ENCODE measurements at regions not wholly inside any gene's neighbourhood (a gene's known extent, or its start where the extent isn't known, plus 50 kb on each side); places are given as distances from the start of the nearest gene placed in this dataset.
"Not testable (repeated sequence)": the region's sequence is repeated elsewhere in the genome, so short reads cannot be mapped to it uniquely, and the experiment has no call there.

- Mint-ChIP-seq H3K4me3 (no peak overlapping the region), H3K27me3 (ENCODE audit: low read depth) (no peaks in the 10 kb centered on the region), H3K9me3 (peaks cover 5% of the 10 kb centered on the region), H3K36me3 (ENCODE audit: low read depth) (no peaks in the 10 kb centered on the region), H3K4me1 (ENCODE audit: low read depth) (peaks cover 17% of the 10 kb centered on the region), H3K27ac (peak overlapping the region; percentile 34)
Observed at GRCh38 chr14:106227793-106228192, 701.4 kb downstream of the TMEM121 start.

GRCh38 chr14:106228541-106229158 is 702.3 kb downstream of the TMEM121 start:
- Mint-ChIP-seq H3K9me3 (peaks cover 5% of the 10 kb centered on the region), H3K27ac (peak overlapping the region; percentile 72), H3K4me1 (ENCODE audit: low read depth) (peaks cover 19% of the 10 kb centered on the region), H3K27me3 (ENCODE audit: low read depth) (peaks cover 3% of the 10 kb centered on the region), H3K4me3 (peak overlapping the region; percentile 49), H3K36me3 (ENCODE audit: low read depth) (no peaks in the 10 kb centered on the region)

- H3K36me3 Mint-ChIP-seq (ENCODE audit: low read depth): no peaks in the 10 kb centered on the region
- H3K27ac Mint-ChIP-seq: no peak overlapping the region
- H3K4me3 Mint-ChIP-seq: no peak overlapping the region
- peaks cover 14% of the 10 kb centered on the region for H3K4me1 Mint-ChIP-seq (ENCODE audit: low read depth)
- H3K27me3 Mint-ChIP-seq (ENCODE audit: low read depth): peaks cover 3% of the 10 kb centered on the region
- peaks cover 5% of the 10 kb centered on the region for H3K9me3 Mint-ChIP-seq
Observed at GRCh38 chr14:106230071-106230470, 703.7 kb downstream of the TMEM121 start.

- H3K36me3 Mint-ChIP-seq (ENCODE audit: low read depth); H3K9me3 Mint-ChIP-seq; H3K4me3 Mint-ChIP-seq; H3K27ac Mint-ChIP-seq: not testable (repeated sequence)
- Mint-ChIP-seq H3K4me1 (ENCODE audit: low read depth) (peaks cover 14% of the 10 kb centered on the region), H3K27me3 (ENCODE audit: low read depth) (peaks cover 22% of the 10 kb centered on the region)
Observed at GRCh38 chr14:106233191-106233590, 706.8 kb downstream of the TMEM121 start.

GRCh38 chr14:106234525-106235254 is 708.3 kb downstream of the TMEM121 start:
- H3K4me1 Mint-ChIP-seq (ENCODE audit: low read depth): not testable (repeated sequence)

GRCh38 chr14:106235356-106236159 is 709.2 kb downstream of the TMEM121 start:
- Mint-ChIP-seq H3K36me3 (ENCODE audit: low read depth) (no peaks in the 10 kb centered on the region), H3K4me3 (no peak overlapping the region), H3K27me3 (ENCODE audit: low read depth) (peaks cover 37% of the 10 kb centered on the region), H3K27ac (no peak overlapping the region), H3K9me3 (peaks cover 5% of the 10 kb centered on the region), H3K4me1 (ENCODE audit: low read depth) (peaks cover 5% of the 10 kb centered on the region)

More at GRCh38 chr14:106234525-106235254, 708.3 kb downstream of the TMEM121 start:
- H3K36me3 Mint-ChIP-seq (ENCODE audit: low read depth); H3K4me3 Mint-ChIP-seq; H3K9me3 Mint-ChIP-seq; H3K27ac Mint-ChIP-seq: not testable (repeated sequence)
- H3K27me3 Mint-ChIP-seq (ENCODE audit: low read depth): peaks cover 30% of the 10 kb centered on the region

- Mint-ChIP-seq H3K4me3 (no peak overlapping the region), H3K27me3 (ENCODE audit: low read depth) (peaks cover 46% of the 10 kb centered on the region), H3K4me1 (ENCODE audit: low read depth) (peaks cover 4% of the 10 kb centered on the region), H3K27ac (no peak overlapping the region), H3K9me3 (no peaks in the 10 kb centered on the region), H3K36me3 (ENCODE audit: low read depth) (no peaks in the 10 kb centered on the region)
Observed at GRCh38 chr14:106248321-106249192, 722.2 kb downstream of the TMEM121 start.

GRCh38 chr14:106253995-106254394 is 727.6 kb downstream of the TMEM121 start:
- peaks cover 28% of the 10 kb centered on the region for H3K27me3 Mint-ChIP-seq (ENCODE audit: low read depth)
- H3K4me3 Mint-ChIP-seq; H3K36me3 Mint-ChIP-seq (ENCODE audit: low read depth); H3K9me3 Mint-ChIP-seq; H3K27ac Mint-ChIP-seq; H3K4me1 Mint-ChIP-seq (ENCODE audit: low read depth): not testable (repeated sequence)

GRCh38 chr14:106257569-106257994 is 731.2 kb downstream of the TMEM121 start:
- H3K36me3 Mint-ChIP-seq (ENCODE audit: low read depth); H3K27ac Mint-ChIP-seq; H3K4me3 Mint-ChIP-seq; H3K9me3 Mint-ChIP-seq; H3K4me1 Mint-ChIP-seq (ENCODE audit: low read depth): not testable (repeated sequence)
- H3K27me3 Mint-ChIP-seq (ENCODE audit: low read depth): peaks cover 43% of the 10 kb centered on the region

GRCh38 chr14:106268013-106268727 is 741.8 kb downstream of the TMEM121 start:
- Mint-ChIP-seq H3K9me3 (no peaks in the 10 kb centered on the region), H3K36me3 (ENCODE audit: low read depth) (no peaks in the 10 kb centered on the region), H3K27me3 (ENCODE audit: low read depth) (peaks cover 53% of the 10 kb centered on the region), H3K27ac (no peak overlapping the region), H3K4me1 (ENCODE audit: low read depth) (peaks cover 4% of the 10 kb centered on the region), H3K4me3 (no peak overlapping the region)

- Mint-ChIP-seq H3K4me3 (no peak overlapping the region), H3K36me3 (ENCODE audit: low read depth) (no peaks in the 10 kb centered on the region), H3K27ac (no peak overlapping the region), H3K9me3 (no peaks in the 10 kb centered on the region), H3K4me1 (ENCODE audit: low read depth) (peaks cover 4% of the 10 kb centered on the region), H3K27me3 (ENCODE audit: low read depth) (peaks cover 52% of the 10 kb centered on the region)
Observed at GRCh38 chr14:106269029-106269428, 742.6 kb downstream of the TMEM121 start.

GRCh38 chr14:106269451-106270204 is 743.2 kb downstream of the TMEM121 start:
- Mint-ChIP-seq H3K36me3 (ENCODE audit: low read depth) (no peaks in the 10 kb centered on the region), H3K27ac (no peak overlapping the region), H3K27me3 (ENCODE audit: low read depth) (peaks cover 54% of the 10 kb centered on the region), H3K4me3 (no peak overlapping the region), H3K9me3 (no peaks in the 10 kb centered on the region), H3K4me1 (ENCODE audit: low read depth) (peaks cover 4% of the 10 kb centered on the region)

GRCh38 chr14:106270476-106271121 is 744.2 kb downstream of the TMEM121 start:
- H3K27me3 Mint-ChIP-seq (ENCODE audit: low read depth): peaks cover 54% of the 10 kb centered on the region
- H3K27ac Mint-ChIP-seq; H3K36me3 Mint-ChIP-seq (ENCODE audit: low read depth); H3K4me1 Mint-ChIP-seq (ENCODE audit: low read depth); H3K4me3 Mint-ChIP-seq; H3K9me3 Mint-ChIP-seq: not testable (repeated sequence)
